Thoracic aorta (tissue), 2 donors: ENCODE measurements at regions not wholly inside any gene's neighbourhood (a gene's known extent, or its start where the extent isn't known, plus 50 kb on each side); places are given as distances from the start of the nearest gene placed in this dataset.

Source experiments
- ATAC-seq: fragments of 150-250 bp; one replicate; pipeline ENCODE4 v1.8.0; 2017; ENCODE audit warnings: low read depth; ENCODE audit not compliant: insufficient number of reproducible peaks, low FRiP score
- DNase-seq: peaks from one replicate; pipeline ENCODE4 v3.0.0-alpha.2; 2020; ENCODE audit warnings: low spot score
- H3K27ac ChIP-seq, 2 donors: fragments of 200-600 bp; sonication (generic); 1 replicate in 1 of 2; 2 replicates in 1 of 2; pipeline ENCODE4 v1.5.1; 2016; ENCODE audit warnings: mild to moderate bottlenecking in 2 of 2, moderate library complexity in 2 of 2
- H3K27me3 ChIP-seq: fragments of 200-600 bp; sonication (generic); replicated peaks from 2 replicates; pipeline ENCODE4 v1.6.0; 2016; ENCODE audit warnings: mild to moderate bottlenecking; ENCODE audit not compliant: insufficient read depth
- H3K36me3 ChIP-seq: fragments of 200-600 bp; sonication (generic); one replicate; pipeline ENCODE4 v1.5.1; 2016
- H3K4me1 ChIP-seq, 2 donors: fragments of 200-600 bp; sonication (generic); 1 replicate in 1 of 2; 2 replicates in 1 of 2; pipeline versions ENCODE4 v1.5.1 to v1.6.0; 2016; ENCODE audit warnings: low read depth in 2 of 2, mild to moderate bottlenecking in 1 of 2; ENCODE audit not compliant: control insufficient read depth in 1 of 2
- H3K4me3 ChIP-seq: fragments of 200-600 bp; sonication (generic); 2 replicates; pipeline ENCODE4 v1.5.1; 2016; ENCODE audit warnings: mild to moderate bottlenecking
- H3K9me3 ChIP-seq: fragments of 200-600 bp; sonication (generic); 2 replicates; pipeline ENCODE4 v1.5.1; 2016
- CTCF ChIP-seq: fragments of 200-600 bp; sonication (generic); IDR thresholded peaks from one replicate; pipeline ENCODE4 v1.5.1; 2019; ENCODE audit warnings: antibody characterized with exemption

DNA sequence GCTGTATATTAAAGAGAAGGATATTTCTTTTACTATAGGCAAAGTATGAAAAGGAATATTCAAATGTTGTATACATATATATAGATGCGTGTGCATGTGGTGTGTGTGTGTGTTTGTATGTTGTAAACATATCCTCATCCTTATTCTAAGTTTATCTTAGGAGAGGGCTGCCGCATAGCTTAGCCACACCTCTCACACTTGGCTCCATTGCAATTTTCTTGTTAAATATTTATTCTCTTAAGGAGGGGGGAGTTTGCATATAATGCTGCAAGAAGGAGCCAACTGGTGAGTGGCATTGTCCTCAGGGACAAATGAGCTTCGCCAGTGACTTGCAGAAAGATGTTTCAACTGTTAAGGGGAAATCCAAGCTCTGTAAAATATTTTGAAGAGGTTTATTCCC lies 360.1 kb upstream of the RND3 start:
- no peak for TF ChIP-seq CTCF
- H3K36me3 ChIP-seq, result no peaks in the 10 kb centered on the region

DNA sequence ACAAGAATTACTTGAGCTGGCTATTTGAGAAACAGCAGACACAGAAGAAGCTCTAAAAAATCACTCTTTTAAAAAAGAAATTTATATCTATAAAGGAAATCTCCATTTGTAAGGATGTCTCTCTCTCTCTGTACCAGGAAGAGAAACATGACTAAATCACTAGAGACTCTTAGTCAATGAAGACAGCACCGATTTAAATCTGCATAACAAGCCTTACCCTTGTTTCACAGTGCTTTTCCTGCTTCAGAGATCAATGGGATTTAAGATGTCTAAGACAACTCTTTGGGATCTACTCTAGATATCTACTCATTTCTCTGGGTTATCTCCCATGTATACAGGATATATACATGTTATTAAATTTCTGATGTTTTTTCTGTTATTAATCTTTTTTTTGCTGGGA lies 359.2 kb upstream of the RND3 start:
- DNase-seq, result no peak
- H3K27ac ChIP-seq, result no peak overlapping the region
- no peak overlapping the region for H3K4me3 ChIP-seq
- ATAC-seq, result no peak
- no peaks in the 10 kb centered on the region for H3K4me1 ChIP-seq
- no peaks in the 10 kb centered on the region for H3K9me3 ChIP-seq
- H3K36me3 ChIP-seq, result no peaks in the 10 kb centered on the region
- no peak for TF ChIP-seq CTCF
- H3K27me3 ChIP-seq, result no peaks in the 10 kb centered on the region

More for the DNA sequence above, 360.1 kb upstream of the RND3 start:
- no peaks in the 10 kb centered on the region for H3K4me1 ChIP-seq
- ATAC-seq, result no peak
- H3K9me3 ChIP-seq, result no peaks in the 10 kb centered on the region
- no peak for DNase-seq
- H3K27me3 ChIP-seq, result no peaks in the 10 kb centered on the region
- no peak overlapping the region for H3K27ac ChIP-seq
- H3K4me3 ChIP-seq, result no peak overlapping the region

GRCh38 chr2:150832686-150833085 lies 345.2 kb upstream of the RND3 start:
- no peaks in the 10 kb centered on the region for H3K4me1 ChIP-seq
- H3K4me3 ChIP-seq, result no peak overlapping the region
- no peaks in the 10 kb centered on the region for H3K9me3 ChIP-seq
- DNase-seq, result no peak
- no peaks in the 10 kb centered on the region for H3K36me3 ChIP-seq
- ATAC-seq, result no peak
- TF ChIP-seq CTCF, result no peak
- no peak overlapping the region for H3K27ac ChIP-seq
- no peaks in the 10 kb centered on the region for H3K27me3 ChIP-seq

DNA sequence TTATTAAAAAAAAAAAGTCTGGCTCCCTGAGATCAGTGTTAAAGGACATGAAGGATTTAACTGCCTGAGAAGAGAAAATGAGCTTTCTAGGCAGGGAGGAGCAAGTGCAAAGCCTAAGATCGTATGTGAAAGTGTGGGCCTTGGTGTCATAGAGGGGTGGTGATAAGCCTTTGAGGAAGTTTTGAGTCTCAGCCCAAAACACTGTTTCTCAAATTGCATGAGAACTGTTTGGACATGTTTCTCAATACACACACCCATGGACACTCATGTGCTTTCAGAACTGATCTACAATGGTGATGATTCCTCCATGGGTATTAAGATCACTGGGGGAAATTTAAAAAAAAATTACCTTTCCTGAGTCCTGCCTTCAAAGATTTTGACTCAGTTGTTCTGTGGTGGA lies 336.7 kb upstream of the RND3 start:
- ATAC-seq (no peak), DNase-seq (no peak)
- Histone ChIP-seq H3K9me3 (no peaks in the 10 kb centered on the region), H3K27me3 (no peaks in the 10 kb centered on the region), H3K4me1 (no peaks in the 10 kb centered on the region), H3K4me3 (no peak overlapping the region), H3K27ac (no peak overlapping the region), H3K36me3 (no peaks in the 10 kb centered on the region)
- TF ChIP-seq CTCF, result no peak

GRCh38 chr2:150817422-150817821 lies 330.0 kb upstream of the RND3 start:
- ATAC-seq (no peak), DNase-seq (no peak)
- H3K27me3 ChIP-seq, result no peaks in the 10 kb centered on the region
- no peaks in the 10 kb centered on the region for H3K4me1 ChIP-seq
- no peaks in the 10 kb centered on the region for H3K9me3 ChIP-seq
- no peaks in the 10 kb centered on the region for H3K36me3 ChIP-seq
- H3K27ac ChIP-seq, result no peak overlapping the region
- no peak overlapping the region for H3K4me3 ChIP-seq
- TF ChIP-seq CTCF, result no peak
